Stimulated activated naive CD4-positive, alpha-beta T cell (primary cell): ENCODE measurements at regions not wholly inside any gene's neighbourhood (a gene's known extent, or its start where the extent isn't known, plus 50 kb on each side); places are given as distances from the start of the nearest gene placed in this dataset.

ENCODE experiments used
- DNase-seq, 6 experiments: peaks; one replicate each; lab custom pipeline; 2025; lab: John Stamatoyannopoulos, UW

- DNase-seq = no peak
Measured at GRCh38 chr9:107720501-107720900, 230.9 kb upstream of the KLF4 start.

GRCh38 chr9:107717529-107718314 is 228.2 kb upstream of the KLF4 start:
- DNase-seq = no peak

GRCh38 chr9:107715740-107716139 is 226.2 kb upstream of the KLF4 start:
- DNase-seq = no peak

GRCh38 chr9:107713470-107713869 is 223.9 kb upstream of the KLF4 start:
- no peak for DNase-seq

GRCh38 chr9:107712390-107712789 is 222.8 kb upstream of the KLF4 start:
- no peak for DNase-seq

GRCh38 chr9:107711542-107711941 is 222.0 kb upstream of the KLF4 start:
- DNase-seq = no peak

- DNase-seq = no peak
Measured at GRCh38 chr9:107710953-107711352, 221.4 kb upstream of the KLF4 start.

GRCh38 chr9:107710546-107710945 is 221.0 kb upstream of the KLF4 start:
- no peak for DNase-seq

- no peak for DNase-seq
Measured at GRCh38 chr9:107708791-107709190, 219.2 kb upstream of the KLF4 start.

GRCh38 chr9:107707915-107708441 is 218.4 kb upstream of the KLF4 start:
- DNase-seq = no peak

GRCh38 chr9:107707428-107707837 is 217.9 kb upstream of the KLF4 start:
- DNase-seq = no peak

GRCh38 chr9:107706701-107707427 is 217.3 kb upstream of the KLF4 start:
- DNase-seq = no peak

- DNase-seq = no peak
Measured at GRCh38 chr9:107705521-107705920, 216.0 kb upstream of the KLF4 start.

GRCh38 chr9:107704774-107705173 is 215.2 kb upstream of the KLF4 start:
- no peak for DNase-seq

- DNase-seq = no peak
Measured at GRCh38 chr9:107703651-107704050, 214.1 kb upstream of the KLF4 start.

GRCh38 chr9:107700847-107701246 is 211.3 kb upstream of the KLF4 start:
- DNase-seq = no peak

GRCh38 chr9:107699231-107699630 is 209.7 kb upstream of the KLF4 start:
- no peak for DNase-seq

GRCh38 chr9:107698779-107699178 is 209.2 kb upstream of the KLF4 start:
- no peak for DNase-seq

- no peak for DNase-seq
Measured at GRCh38 chr9:107696302-107696701, 206.7 kb upstream of the KLF4 start.

GRCh38 chr9:107694390-107694789 is 204.8 kb upstream of the KLF4 start:
- no peak for DNase-seq

- no peak for DNase-seq
Measured at GRCh38 chr9:107693625-107694326, 204.2 kb upstream of the KLF4 start.

GRCh38 chr9:107691664-107692063 is 202.1 kb upstream of the KLF4 start:
- no peak for DNase-seq

GRCh38 chr9:107690021-107690420 is 200.5 kb upstream of the KLF4 start:
- no peak for DNase-seq
